ENCODE measurements at regions not wholly inside any gene's neighbourhood (a gene's known extent, or its start where the extent isn't known, plus 50 kb on each side); places are given as distances from the start of the nearest gene placed in this dataset.

- no peaks in the 10 kb centered on the region for H3K27me3 ChIP-seq (ENCODE audit: control insufficient read depth, insufficient read depth, low read length)
- H3K4me3 ChIP-seq (ENCODE audit: low read length), result no peak overlapping the region
- DNase-seq (no peak), ATAC-seq (no peak)
- H3K27ac Mint-ChIP-seq, result no peak overlapping the region
- H3K4me1 Mint-ChIP-seq, result no peaks in the 10 kb centered on the region
- TF ChIP-seq CTCF (IDR thresholded peaks at IDR 0.05), result no peak
- H3K36me3 Mint-ChIP-seq, result no peaks in the 10 kb centered on the region
- intact Hi-C loops (cut with micrococcal nuclease), result no loop called here
- no peak overlapping the region for H3K4me3 Mint-ChIP-seq
- no peaks in the 10 kb centered on the region for H3K36me3 ChIP-seq (ENCODE audit: control insufficient read depth, insufficient read depth, low read length)
- H3K9me3 ChIP-seq (ENCODE audit: control insufficient read depth, insufficient read depth, low read length), result no peaks in the 10 kb centered on the region
- no peak overlapping the region for H3K27ac ChIP-seq (ENCODE audit: low read length)
- no peaks in the 10 kb centered on the region for H3K4me1 ChIP-seq (ENCODE audit: control insufficient read depth, insufficient read depth, low read length)
- H3K27me3 Mint-ChIP-seq (ENCODE audit: low read depth in 2 of 2), result peaks cover 2 to 6% of the 10 kb centered on the region in 2 donors
- WGBS (ENCODE audit: insufficient coverage), result 87% methylated on average over 7 of the region's 7 CpGs
- H3K9me3 Mint-ChIP-seq, result no peaks in the 10 kb centered on the region
These were observed 138.7 kb downstream of the YTHDC2 start for GRCh38 chr5:113652161-113652560.

GRCh38 chr5:113654828-113655227 lies 141.3 kb downstream of the YTHDC2 start:
- Histone ChIP-seq H3K9me3 (ENCODE audit: control insufficient read depth, insufficient read depth, low read length) (no peaks in the 10 kb centered on the region), H3K27me3 (ENCODE audit: control insufficient read depth, insufficient read depth, low read length) (no peaks in the 10 kb centered on the region), H3K36me3 (ENCODE audit: control insufficient read depth, insufficient read depth, low read length) (no peaks in the 10 kb centered on the region), H3K4me3 (ENCODE audit: low read length) (no peak overlapping the region), H3K27ac (ENCODE audit: low read length) (no peak overlapping the region), H3K4me1 (ENCODE audit: control insufficient read depth, insufficient read depth, low read length) (no peaks in the 10 kb centered on the region)
- ATAC-seq, result no peak
- intact Hi-C loops (cut with micrococcal nuclease), result no loop called here
- DNase-seq, result no peak
- no peaks in the 10 kb centered on the region for H3K36me3 Mint-ChIP-seq
- TF ChIP-seq CTCF (IDR thresholded peaks at IDR 0.05), result no peak
- H3K27me3 Mint-ChIP-seq (ENCODE audit: low read depth in 2 of 2), result peaks cover 0 to 6% of the 10 kb centered on the region in 2 donors
- H3K4me3 Mint-ChIP-seq, result no peak overlapping the region
- 83% methylated on average over 3 of the region's 3 CpGs for WGBS (ENCODE audit: insufficient coverage)
- H3K27ac Mint-ChIP-seq, result no peak overlapping the region
- H3K9me3 Mint-ChIP-seq, result no peaks in the 10 kb centered on the region
- no peaks in the 10 kb centered on the region for H3K4me1 Mint-ChIP-seq

- Histone ChIP-seq H3K36me3 (ENCODE audit: control insufficient read depth, insufficient read depth, low read length) (no peaks in the 10 kb centered on the region), H3K9me3 (ENCODE audit: control insufficient read depth, insufficient read depth, low read length) (no peaks in the 10 kb centered on the region), H3K4me1 (ENCODE audit: control insufficient read depth, insufficient read depth, low read length) (no peaks in the 10 kb centered on the region), H3K4me3 (ENCODE audit: low read length) (no peak overlapping the region), H3K27ac (ENCODE audit: low read length) (no peak overlapping the region), H3K27me3 (ENCODE audit: control insufficient read depth, insufficient read depth, low read length) (no peaks in the 10 kb centered on the region)
- no peaks in the 10 kb centered on the region for H3K36me3 Mint-ChIP-seq
- no peak for TF ChIP-seq CTCF (IDR thresholded peaks at IDR 0.05)
- no peaks in the 10 kb centered on the region for H3K9me3 Mint-ChIP-seq
- no peak for ATAC-seq
- H3K27me3 Mint-ChIP-seq (ENCODE audit: low read depth in 2 of 2), result peaks cover 0 to 4% of the 10 kb centered on the region in 2 donors
- no peaks in the 10 kb centered on the region for H3K4me1 Mint-ChIP-seq
- intact Hi-C loops (cut with micrococcal nuclease), result no loop called here
- no peak overlapping the region for H3K27ac Mint-ChIP-seq
- no peak overlapping the region for H3K4me3 Mint-ChIP-seq
- no peak for DNase-seq
- 84% methylated on average over 3 of the region's 3 CpGs for WGBS (ENCODE audit: insufficient coverage)
These were observed 146.7 kb downstream of the YTHDC2 start for GRCh38 chr5:113660206-113660605.

GRCh38 chr5:113660706-113661250 lies 147.3 kb downstream of the YTHDC2 start:
- intact Hi-C loops (cut with micrococcal nuclease), result no loop called here
- H3K36me3 ChIP-seq (ENCODE audit: control insufficient read depth, insufficient read depth, low read length), result no peaks in the 10 kb centered on the region
- WGBS (ENCODE audit: insufficient coverage), result 95% methylated on average over 1 of the region's 1 CpG
- no peak overlapping the region for H3K27ac ChIP-seq (ENCODE audit: low read length)
- TF ChIP-seq CTCF (IDR thresholded peaks at IDR 0.05), result no peak
- H3K9me3 Mint-ChIP-seq, result no peaks in the 10 kb centered on the region
- H3K27me3 Mint-ChIP-seq (ENCODE audit: low read depth in 2 of 2), result peaks cover 4 to 5% of the 10 kb centered on the region in 2 donors
- no peaks in the 10 kb centered on the region for H3K36me3 Mint-ChIP-seq
- no peak for ATAC-seq
- no peaks in the 10 kb centered on the region for H3K27me3 ChIP-seq (ENCODE audit: control insufficient read depth, insufficient read depth, low read length)
- H3K4me1 ChIP-seq (ENCODE audit: control insufficient read depth, insufficient read depth, low read length), result no peaks in the 10 kb centered on the region
- no peak overlapping the region for H3K4me3 ChIP-seq (ENCODE audit: low read length)
- no peak for DNase-seq
- no peak overlapping the region for H3K27ac Mint-ChIP-seq
- no peaks in the 10 kb centered on the region for H3K9me3 ChIP-seq (ENCODE audit: control insufficient read depth, insufficient read depth, low read length)
- no peak overlapping the region for H3K4me3 Mint-ChIP-seq
- H3K4me1 Mint-ChIP-seq, result no peaks in the 10 kb centered on the region

All from natural killer cell (primary cell).